ENCODE measurements at regions not wholly inside any gene's neighbourhood (a gene's known extent, or its start where the extent isn't known, plus 50 kb on each side); places are given as distances from the start of the nearest gene placed in this dataset.

DNA sequence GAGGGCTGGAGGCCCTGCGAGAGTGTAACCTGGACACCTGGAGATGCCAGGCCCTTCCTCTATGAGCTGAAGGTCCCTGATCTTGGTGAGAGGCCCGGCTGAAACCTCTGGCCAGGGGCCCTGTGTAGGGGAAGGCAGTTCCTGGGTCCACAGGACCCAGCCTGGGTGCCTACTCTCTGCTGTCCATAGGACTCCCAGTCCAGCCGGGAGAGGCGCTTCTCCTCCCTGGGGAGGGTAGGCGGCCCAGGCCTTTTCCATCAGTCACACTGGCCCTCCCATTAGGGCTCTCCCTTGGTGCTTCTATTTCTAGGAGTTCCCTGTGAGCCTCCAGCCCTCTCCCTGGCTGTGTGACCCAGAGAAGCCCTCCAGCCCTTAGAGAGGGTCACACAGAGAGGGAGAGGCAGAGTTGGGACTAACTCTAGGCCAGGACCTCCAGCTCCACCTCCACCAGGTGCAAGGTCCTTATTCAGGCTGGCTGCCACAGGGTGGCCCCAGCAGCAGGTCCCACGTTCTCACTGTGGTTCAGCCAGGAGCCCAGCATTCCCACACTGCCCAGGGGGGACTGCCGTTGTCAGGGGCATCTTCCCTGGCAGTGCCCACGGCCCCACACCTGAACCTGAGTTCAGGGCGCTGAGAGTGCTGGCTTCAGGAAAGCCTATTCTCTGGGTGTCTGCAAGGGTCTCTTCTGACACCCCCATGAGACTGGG, 146.8 kb downstream of the SMAD6 start:
- DNase-seq: no peak

DNA sequence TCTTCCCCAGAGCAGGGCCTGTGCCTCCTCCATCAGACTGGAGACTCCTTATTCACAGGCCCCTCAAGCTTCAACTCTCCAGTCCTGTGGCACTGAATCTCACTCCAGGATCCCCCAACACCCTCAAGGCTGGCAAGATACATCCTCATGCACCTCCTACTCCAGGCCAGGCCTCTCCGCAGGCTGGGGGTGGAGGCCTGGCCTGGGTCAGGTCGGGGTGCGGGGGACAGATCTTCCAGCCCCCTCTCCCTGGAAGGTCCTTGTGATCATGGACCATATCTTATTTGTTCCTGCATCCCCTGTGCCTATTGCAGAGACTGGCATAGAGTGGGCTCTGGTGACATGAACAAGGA, 147.3 kb downstream of the SMAD6 start:
- DNase-seq: no peak

DNA sequence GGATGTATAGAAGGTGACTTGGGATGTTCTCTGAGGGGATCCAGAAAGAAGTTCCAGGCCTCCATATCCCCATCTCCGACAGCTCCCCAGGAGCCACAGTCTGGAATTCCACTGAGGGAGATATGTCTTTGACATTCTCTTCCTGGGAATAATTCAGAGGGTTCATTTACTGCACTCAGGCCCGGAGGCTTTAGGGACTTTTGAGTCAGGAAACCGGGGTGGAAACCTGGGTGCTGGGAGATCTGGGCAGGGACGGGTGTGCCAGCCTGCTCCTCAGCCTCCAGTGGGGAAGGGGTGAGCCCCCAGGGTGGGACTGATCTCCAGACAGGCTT, 147.7 kb downstream of the SMAD6 start:
- DNase-seq: no peak

DNA sequence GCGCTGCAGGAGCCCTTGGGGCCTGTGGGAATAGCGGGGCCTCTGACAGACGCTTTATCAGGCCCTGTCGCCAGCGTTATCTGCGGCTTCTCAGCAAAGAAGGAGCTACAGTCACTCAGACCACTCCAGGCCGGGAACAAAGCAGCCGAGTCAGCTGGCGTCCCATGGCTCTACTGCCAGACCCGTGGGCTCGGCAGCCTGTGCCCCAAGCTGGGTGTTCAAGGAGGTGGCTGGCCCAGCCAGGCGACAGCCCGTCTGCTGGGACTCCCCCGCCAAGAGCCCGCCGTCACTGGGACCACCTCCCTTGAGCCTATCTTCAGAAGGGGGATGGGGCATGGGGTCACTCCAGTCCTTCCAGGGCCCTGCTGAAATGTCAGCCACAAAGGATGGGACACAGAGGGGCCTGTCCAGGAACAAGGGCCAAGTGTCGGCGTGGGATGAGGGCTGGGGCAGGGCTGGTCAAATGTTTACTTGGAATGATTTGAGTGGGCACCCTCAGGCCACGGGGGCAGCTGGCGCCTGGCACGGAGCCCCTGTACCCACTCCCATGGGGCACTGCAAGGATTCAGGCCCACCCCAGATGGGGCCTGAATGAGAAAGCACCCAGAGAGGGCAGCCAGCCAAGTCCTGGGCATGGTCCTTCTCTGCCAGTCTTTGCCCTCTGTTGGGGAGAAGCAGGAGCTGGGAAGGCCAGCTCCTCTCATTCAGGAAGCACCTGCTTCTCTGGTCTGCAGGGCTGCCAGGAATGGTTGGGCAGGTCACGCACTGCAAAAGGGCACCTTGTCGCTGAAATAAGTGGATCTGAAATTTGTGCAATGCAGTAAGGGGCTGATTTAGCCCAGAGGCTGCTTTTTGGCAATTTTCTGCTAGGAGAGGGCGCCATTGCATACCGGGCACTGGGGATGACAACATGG, 148.3 kb downstream of the SMAD6 start:
- DNase-seq: no peak

DNA sequence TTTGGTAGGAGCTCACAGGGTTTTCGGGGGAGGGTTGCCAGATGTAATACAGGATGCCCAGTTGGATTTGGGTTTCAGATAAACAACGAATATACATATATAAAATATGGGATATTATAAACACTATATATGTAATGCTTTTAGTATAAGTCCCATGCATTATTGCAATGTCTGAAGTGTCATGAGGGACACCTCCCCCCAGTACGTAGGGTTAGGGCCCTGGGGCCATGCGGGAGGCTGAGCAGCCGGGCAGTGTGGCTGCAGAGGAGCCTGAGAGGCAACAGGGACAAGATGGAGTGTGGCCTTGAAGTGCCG, 148.9 kb downstream of the SMAD6 start:
- no peak for DNase-seq

DNA sequence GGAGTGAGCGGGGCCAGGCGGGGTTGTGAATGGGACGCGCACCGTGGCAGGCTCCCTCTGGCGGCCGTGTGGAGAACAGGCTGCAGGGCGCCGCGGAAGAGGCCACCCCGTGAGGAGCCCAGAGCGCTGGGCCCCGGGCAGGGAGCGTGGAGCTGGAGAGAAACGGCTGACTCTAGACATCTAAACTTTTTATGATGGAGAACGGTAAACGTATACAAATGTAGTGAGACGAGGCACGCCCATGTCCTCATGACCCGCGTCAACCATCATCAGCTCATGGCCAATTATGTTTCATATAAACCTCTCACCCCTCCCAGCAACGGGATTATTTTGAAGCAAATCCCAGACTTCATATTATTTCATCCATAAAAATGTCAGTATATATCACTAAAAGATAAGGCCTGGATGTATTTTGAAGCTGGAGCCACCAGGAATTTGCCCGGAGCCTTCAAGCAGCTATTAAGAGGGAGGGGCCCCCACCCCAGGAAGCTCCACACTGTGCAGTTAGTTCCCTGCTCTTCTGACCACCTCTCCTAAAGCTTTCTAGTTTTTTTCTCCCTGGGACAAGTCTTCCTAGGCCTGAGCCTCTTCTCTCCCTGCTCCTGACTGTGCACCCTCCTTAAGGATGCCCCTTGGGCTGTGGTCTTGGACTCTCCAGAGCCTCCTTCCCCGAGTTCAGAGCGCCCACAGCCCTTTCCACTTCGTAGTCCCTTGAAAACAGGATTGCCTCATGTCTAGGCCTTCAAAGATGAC, 149.5 kb downstream of the SMAD6 start:
- no peak for DNase-seq

DNA sequence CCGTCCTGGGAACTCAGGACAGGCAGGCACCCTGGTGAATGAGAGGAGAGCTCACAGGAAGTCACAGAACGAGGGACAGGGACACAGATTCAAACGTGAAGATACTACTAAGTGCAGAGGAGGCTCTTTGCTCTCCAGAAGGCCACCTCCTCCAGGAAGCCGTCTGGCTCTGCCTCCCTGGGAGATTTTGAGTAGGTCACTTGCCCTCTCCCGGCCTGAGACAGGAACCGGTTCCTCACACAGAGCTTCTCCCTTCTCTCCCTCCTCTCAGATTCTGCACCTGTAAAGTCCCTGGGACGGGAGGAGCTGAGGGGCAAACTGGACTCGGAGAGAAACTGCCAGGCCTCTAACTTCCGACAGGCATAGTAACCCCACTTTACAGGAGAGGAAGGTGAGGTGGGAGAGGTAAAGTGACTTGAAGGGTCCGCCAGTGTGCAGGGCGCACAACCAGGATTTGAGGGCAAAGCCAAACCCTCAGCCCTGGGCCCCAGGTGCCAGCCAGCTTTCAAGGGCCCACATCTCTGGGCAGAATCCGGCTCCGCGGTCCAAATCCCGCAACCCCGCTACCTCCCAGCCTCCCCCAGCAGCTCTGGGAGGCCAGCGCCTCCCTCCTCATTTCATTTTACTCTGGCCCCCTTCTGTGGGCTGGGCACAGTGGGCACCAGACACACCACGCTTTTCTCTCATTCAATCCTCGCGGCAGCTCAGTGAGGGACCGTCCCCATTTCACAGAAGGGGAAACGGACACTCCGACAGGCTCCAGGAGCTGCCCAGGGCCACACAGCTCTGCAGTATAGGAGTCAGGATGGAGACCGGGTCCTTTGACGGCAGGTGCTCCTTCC, 150.2 kb downstream of the SMAD6 start:
- DNase-seq: no peak

DNA sequence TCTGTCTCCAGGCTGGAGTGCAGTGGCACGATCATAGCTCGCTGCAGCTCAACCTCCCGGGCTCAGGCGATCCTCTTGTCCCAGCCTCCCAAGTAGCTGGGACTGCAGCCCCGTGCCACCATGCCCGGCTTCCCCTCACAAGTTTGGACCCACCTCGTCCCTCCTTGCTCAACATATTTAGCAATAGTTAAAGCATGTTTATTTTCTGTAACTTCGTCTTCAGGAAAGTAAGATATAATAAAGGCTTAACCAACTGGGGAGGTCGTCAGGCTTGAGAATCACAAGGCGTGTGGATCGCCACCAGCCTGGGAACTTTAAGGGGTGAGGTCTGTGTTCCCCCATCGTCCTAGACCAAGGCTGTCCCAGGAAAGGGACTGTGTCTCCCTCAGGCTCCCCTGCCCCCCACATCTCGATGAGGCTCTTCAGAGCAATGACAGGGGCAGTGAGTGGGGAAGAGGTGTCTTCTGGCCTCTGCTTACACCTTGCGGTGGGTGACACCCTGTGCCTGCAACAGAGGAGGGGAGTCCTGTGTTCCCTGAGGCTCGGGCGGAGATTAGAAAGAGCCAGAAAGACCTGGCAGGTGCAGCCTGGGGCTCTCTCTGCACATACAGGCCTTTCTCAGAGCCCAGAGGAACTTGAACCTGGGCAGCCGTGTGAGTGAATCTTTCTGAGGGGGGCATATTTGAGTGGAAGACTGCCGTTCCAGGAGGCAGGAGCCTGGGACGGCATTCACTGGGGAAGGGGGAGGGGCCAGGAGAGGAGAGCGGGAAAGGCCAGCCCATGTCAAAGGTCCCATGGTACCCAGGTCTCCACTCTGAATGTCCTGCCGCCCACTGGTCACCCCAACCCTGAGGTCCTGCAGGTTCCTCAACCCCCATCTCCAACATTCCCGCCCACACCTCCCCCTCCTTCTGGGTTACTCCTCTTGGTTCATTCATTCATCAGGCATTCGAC, 152.3 kb downstream of the SMAD6 start:
- no peak for DNase-seq

DNA sequence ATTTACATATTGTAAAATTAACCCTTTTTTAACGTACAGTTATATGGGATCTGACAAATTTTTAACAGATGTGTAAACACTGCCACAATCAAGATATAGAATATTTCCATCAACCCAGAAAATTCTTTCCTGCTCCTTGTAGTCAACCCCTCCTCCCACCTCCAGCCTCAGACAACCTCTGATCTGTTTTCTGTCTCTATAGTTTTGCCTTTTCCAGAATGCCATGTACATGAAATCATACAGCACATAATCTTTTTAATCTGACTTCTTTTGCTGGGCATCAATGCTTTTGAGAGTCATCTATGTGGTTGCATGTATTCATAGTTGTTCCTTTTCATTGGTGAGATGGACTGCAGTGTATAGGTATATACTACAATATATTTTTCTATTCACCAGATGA, 153.0 kb downstream of the SMAD6 start:
- DNase-seq: no peak

DNA sequence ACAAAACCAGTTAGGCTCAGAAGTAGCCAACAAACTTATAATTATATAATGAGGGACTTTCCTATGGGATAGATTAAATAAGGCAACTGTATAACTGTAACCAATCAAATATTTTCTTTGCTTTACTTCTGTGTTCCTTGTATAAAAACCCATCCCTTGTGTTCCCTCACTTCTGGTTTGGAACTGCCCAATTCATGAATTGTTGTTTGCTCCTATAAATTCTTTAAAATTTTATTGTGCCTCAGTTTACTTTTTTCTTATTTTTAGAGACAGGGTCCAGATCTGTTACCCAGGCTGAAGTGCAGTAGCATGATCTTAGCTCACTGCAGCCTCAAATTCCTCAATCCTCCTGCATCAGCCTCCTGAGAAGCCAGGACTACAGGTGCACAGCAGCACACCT, 155.7 kb downstream of the SMAD6 start:
- no peak for DNase-seq

DNA sequence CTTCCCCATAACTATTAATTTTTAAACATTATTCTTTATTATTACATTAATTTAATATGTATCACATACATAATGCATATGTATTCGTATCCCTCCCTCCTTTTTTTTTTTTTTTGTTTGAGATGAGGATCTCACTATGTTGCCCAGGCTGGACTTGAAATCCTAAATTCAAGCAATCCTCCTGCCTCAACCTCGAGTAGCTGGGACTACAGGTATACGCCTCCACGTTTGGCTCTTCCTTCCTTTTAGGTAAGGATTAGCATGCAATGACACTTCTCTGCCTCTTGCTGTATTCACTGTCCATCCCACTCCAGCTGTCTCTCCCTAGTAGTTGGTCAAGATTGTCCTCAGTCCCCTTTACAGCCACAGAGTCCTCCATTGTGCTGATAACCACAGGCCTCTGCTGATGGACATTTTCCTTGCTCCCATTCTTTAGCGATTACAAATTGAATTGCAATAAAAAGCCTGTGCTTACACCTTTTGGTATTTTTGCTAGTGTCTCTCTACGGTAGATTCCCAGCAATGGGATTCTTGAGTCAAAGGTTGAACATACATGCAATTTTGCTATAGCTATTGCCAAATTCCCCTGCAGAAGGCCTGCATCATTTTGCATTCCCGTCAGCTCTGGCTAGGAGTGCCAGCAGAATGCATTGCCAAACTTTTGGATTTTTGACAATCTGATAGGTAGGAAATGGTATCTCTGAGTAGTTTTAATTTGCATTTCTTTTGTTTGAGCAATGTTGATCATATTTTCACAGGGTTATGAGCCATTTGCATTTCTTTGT, 156.6 kb downstream of the SMAD6 start:
- no peak for DNase-seq

DNA sequence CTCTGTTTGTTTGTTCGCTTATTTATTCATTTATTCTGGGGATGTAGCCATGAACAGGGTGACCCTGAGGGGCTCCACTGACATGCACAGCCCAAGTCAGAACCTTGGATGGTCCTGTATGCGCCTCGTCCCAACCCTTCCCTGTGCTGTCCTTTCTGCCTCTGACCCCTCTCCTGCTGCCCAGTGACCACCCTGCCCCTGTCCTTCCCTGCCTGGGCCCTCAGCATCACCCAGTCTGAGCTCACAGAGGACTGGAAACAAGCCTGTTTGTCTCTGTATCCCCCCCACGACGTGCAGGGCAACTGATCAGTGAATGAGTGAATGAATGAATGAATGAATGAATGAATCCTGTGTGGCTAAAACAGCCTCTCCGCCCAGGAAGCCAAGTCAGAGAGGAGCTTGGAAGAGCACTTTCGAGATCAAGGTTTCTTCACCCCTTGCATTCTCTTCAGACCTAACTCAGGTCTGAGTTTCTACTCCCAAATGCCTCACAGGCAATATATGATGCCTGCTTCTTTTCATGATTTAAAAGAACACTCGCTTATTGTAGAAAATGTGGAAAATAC, 157.7 kb downstream of the SMAD6 start:
- DNase-seq: no peak

DNA sequence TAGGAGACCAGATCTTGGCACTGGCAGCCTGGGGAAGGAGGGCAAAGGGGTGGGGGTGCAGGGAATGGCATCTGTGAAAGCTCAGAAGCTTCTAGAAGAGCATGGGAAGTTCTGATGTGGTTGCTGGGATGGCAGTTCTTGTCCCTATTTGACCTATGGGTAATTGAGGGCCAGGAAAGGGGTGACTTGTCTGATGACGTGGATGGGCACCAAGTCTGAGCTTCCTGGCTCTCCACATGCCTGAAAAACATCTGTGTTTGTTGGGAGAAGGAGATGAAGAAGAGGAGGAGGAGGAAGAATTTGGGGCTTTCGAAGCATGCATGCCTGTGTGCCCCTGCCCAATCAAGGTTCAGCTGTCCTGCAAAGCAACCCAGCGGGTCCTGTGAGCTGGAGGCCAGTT, 158.8 kb downstream of the SMAD6 start:
- no peak for DNase-seq

DNA sequence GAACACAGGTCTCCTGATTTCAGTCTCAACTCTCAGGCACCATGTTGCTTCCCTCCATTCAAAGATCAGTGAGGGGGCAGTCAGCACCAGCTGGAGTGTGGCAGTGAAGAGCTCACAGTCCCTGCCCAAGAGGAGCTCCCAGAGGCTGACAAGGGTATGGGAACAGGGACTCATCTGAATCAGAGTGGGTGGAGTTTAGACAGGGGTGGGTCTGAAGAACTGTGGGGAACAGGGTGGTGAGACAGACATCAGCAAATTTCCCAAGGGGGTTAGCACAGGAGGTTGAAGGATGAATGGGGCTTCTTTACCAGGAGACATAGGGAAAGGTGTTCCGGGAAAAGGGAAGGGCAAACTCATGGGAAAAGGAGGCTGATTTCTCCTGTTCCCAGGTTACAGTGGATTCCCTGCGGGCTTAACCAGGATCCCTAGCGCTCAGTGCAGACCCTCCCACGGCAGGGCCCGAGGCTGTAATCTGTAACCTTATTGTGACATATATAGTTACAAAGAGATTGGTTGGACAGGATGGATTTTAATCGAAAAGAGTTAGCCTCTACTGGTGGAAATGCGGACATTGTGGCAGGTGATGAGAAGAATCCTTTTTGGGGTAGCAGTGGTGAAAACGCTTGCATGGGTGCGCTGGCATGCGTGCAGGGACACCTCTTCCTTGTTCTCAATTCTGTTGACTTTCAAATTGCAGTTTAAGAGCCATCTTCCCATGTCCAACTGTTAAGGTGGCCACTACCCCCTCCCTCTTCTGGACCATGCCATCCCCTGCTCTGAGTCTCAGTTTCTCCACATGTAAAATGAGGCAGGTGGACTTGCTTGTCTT, 160.3 kb downstream of the SMAD6 start:
- no peak for DNase-seq

DNA sequence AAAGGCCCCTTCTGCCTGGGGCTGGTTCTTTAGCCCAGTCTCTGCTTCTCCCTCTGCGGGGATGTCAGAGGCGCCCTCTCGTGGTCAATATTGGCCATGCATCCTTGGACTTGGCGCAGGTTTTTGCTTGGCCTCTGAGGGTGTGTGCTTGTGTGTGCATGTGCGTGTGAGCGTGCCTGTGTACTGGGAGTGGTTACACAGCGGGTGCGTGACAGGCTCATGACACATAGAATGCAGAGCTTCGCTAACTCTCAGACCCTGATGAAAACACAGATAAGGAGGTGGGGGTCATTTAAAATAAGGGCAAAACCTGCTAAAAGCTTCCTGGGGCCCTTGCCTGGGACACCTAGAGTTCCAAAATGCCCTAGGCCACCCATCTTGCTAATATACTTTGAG, 160.9 kb downstream of the SMAD6 start:
- peak; percentile 38 for DNase-seq

DNA sequence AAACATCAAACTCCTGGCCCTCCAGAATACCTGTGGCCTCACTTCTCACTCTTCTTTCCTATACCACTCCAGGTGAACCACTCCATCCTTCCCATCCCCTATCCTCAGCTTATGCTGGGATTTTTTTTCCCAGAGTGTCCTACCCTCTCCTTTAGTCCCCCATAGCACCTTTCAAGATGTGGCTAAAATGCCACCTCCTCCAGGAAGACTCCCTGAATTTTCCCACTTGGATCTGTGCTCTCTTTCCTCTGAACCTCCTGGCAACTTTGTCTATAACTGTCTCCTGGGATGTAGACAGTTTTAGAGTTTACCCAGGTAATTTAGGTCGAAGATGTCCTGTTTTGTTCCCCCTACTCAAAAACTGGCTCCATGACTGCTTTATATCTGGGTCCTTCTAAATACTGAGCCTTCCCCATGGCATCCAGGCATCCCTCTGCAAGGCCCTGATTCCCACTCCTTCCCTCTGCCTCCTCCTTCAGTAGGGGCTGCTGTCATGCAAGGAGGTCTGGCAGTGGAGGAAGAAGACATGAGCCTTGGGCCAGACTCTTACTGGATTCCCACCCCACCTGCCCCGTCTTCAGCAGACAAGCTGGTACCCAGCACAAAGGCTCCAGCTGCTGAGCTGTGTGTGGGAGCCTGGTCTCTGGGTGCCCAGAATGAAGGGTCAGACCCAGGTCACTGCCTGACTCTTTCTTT, 161.5 kb downstream of the SMAD6 start:
- no peak for DNase-seq

DNA sequence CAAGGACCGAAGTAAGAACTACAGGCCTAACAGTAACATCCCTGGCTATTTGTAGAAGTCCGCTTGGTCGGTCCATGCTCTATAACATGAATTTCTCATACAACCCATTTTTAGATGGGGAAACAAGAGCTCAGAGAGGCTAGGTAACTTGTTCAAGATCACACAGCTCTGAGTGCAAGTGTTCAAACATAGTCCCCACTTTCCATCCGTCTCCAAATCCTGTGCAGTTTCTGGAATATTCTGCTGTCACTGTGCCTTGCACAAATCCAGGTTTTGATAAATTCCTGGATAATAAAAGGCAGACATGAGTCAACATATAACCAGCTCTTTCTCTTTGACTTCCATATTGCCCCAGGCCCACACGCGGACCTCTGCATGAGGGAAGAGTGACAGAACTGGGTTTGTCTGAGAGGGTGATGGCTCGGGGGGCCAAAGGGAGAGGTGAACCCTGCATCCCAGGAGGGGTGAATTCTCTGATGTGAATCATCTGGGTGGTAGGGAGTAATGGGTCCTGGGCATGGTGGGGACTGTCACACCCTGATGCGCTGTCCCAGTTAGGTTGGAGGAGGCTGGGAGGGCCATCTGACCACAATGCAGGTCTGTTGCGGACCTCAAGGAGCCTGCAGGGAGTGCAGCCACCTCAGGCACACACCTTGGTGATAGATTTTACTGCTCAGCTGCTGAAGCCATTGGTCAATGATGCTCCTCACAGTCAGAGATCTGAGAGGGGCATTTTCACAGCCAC, 162.2 kb downstream of the SMAD6 start:
- DNase-seq: no peak

DNA sequence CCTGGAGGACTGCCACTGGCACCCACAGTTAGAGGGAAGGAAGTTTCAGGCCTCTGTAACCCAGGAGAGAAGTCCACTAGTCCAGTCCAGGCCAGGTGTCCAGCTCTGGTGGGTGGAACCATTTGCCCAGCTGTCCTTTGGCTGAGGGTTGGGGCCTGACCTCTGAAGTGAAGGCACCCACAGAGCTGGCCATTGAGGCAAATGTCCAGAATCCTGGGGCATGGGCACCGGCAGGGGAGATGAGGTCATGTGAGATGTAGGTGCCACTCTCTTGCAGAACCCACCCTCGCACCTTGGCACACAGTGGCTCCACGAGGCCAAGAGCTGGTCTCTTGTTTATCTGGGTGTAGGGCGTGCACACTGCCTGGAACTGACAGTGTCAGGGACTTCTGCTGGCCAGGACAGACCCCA, 162.8 kb downstream of the SMAD6 start:
- no peak for DNase-seq

Data from amniotic stem cell (primary cell).